ENCODE measurements at regions not wholly inside any gene's neighbourhood (a gene's known extent, or its start where the extent isn't known, plus 50 kb on each side); places are given as distances from the start of the nearest gene placed in this dataset.

GRCh38 chr13:44887515-44887914 is 101.8 kb downstream of the NUFIP1 start:
- H3K14ac ChIP-seq (ENCODE audit: low read length): no peak overlapping the region
- no peak overlapping the region for H4K91ac ChIP-seq (ENCODE audit: low read depth, low read length, poor library complexity)
- no peak overlapping the region for H4K8ac ChIP-seq (ENCODE audit: low read depth, low read length)
- H2BK5ac ChIP-seq (ENCODE audit: low read length): no peak overlapping the region
- no peak overlapping the region for H3K4ac ChIP-seq (ENCODE audit: low read length)
- DNase-seq (ENCODE audit: low spot score): no peak
- no peak overlapping the region for H3K4me2 ChIP-seq (ENCODE audit: insufficient read depth, low read length, poor library complexity, severe bottlenecking)
- no peaks in the 10 kb centered on the region for H3K9me3 ChIP-seq (replicated peaks in 1 of 2; ENCODE audit: control insufficient read depth in 2 of 2, insufficient read depth in 1 of 2, low read depth in 1 of 2, low read length in 2 of 2)
- no peak overlapping the region for H2BK120ac ChIP-seq (ENCODE audit: low read depth, low read length)
- no peak overlapping the region for H2BK12ac ChIP-seq (ENCODE audit: low read length)
- no peaks in the 10 kb centered on the region for H3K79me1 ChIP-seq (ENCODE audit: low read depth, low read length)
- no CpG with 5 or more reads among the region's 2 CpGs for WGBS, 2 donors (ENCODE audit: extremely low coverage in 2 of 2, insufficient read length in 2 of 2, insufficient replicate concordance in 1 of 2)
- no peaks in the 10 kb centered on the region for H3K4me1 ChIP-seq (ENCODE audit: control insufficient read depth in 2 of 2, insufficient read depth in 1 of 2, low read depth in 1 of 2, low read length in 2 of 2)
- H3K27ac ChIP-seq (replicated peaks; ENCODE audit: low read length): no peak overlapping the region
- H2AK5ac ChIP-seq (ENCODE audit: low read depth, low read length): no peak overlapping the region
- H3K18ac ChIP-seq (ENCODE audit: low read length): no peak overlapping the region
- H2AFZ ChIP-seq (ENCODE audit: low read length): no peak overlapping the region
- H3K36me3 ChIP-seq (replicated peaks in 1 of 2; ENCODE audit: control insufficient read depth in 2 of 2, insufficient read depth in 2 of 2, low read length in 2 of 2): no peaks in the 10 kb centered on the region
- H2BK15ac ChIP-seq (ENCODE audit: low read length): no peak overlapping the region
- H3K4me3 ChIP-seq (ENCODE audit: low read length in 2 of 2): no peak overlapping the region
- no peak overlapping the region for H3K9ac ChIP-seq (ENCODE audit: low read depth, low read length, poor library complexity)
- H3K23ac ChIP-seq (ENCODE audit: low read depth, low read length, poor library complexity): no peak overlapping the region
- H3K27me3 ChIP-seq (ENCODE audit: control insufficient read depth in 3 of 3, insufficient read depth in 3 of 3, low read depth in 1 of 3, low read length in 3 of 3): no peaks in the 10 kb centered on the region

GRCh38 chr13:44884076-44884729 is 105.1 kb downstream of the NUFIP1 start:
- Histone ChIP-seq H3K36me3 (replicated peaks in 1 of 2; ENCODE audit: control insufficient read depth in 2 of 2, insufficient read depth in 2 of 2, low read length in 2 of 2) (no peaks in the 10 kb centered on the region), H3K14ac (ENCODE audit: low read length) (peak overlapping the region; percentile 77), H3K4me1 (ENCODE audit: control insufficient read depth in 2 of 2, insufficient read depth in 1 of 2, low read depth in 1 of 2, low read length in 2 of 2) (no peaks in the 10 kb centered on the region), H3K4me2 (ENCODE audit: insufficient read depth, low read length, poor library complexity, severe bottlenecking) (no peak overlapping the region), H3K9me3 (replicated peaks in 1 of 2; ENCODE audit: control insufficient read depth in 2 of 2, insufficient read depth in 1 of 2, low read depth in 1 of 2, low read length in 2 of 2) (no peaks in the 10 kb centered on the region), H3K23ac (ENCODE audit: low read depth, low read length, poor library complexity) (no peak overlapping the region), H2AK5ac (ENCODE audit: low read depth, low read length) (no peak overlapping the region), H2AFZ (ENCODE audit: low read length) (no peak overlapping the region), H3K27ac (replicated peaks; ENCODE audit: low read length) (no peak overlapping the region), H2BK12ac (ENCODE audit: low read length) (no peak overlapping the region), H2BK5ac (ENCODE audit: low read length) (no peak overlapping the region), H4K91ac (ENCODE audit: low read depth, low read length, poor library complexity) (no peak overlapping the region), H3K4ac (ENCODE audit: low read length) (no peak overlapping the region), H4K8ac (ENCODE audit: low read depth, low read length) (no peak overlapping the region), H3K79me1 (ENCODE audit: low read depth, low read length) (no peaks in the 10 kb centered on the region), H3K18ac (ENCODE audit: low read length) (no peak overlapping the region), H3K9ac (ENCODE audit: low read depth, low read length, poor library complexity) (no peak overlapping the region), H3K27me3 (ENCODE audit: control insufficient read depth in 3 of 3, insufficient read depth in 3 of 3, low read depth in 1 of 3, low read length in 3 of 3) (peaks cover 0 to 5% (median 0%) of the 10 kb centered on the region in 3 experiments), H2BK120ac (ENCODE audit: low read depth, low read length) (no peak overlapping the region), H3K4me3 (ENCODE audit: low read length in 2 of 2) (no peak overlapping the region), H2BK15ac (ENCODE audit: low read length) (no peak overlapping the region)
- no CpG with 5 or more reads among the region's 5 CpGs for WGBS, 2 donors (ENCODE audit: extremely low coverage in 2 of 2, insufficient read length in 2 of 2, insufficient replicate concordance in 1 of 2)
- DNase-seq (ENCODE audit: low spot score): no peak

- no peak overlapping the region for H4K91ac ChIP-seq (ENCODE audit: low read depth, low read length, poor library complexity)
- no peak overlapping the region for H3K4ac ChIP-seq (ENCODE audit: low read length)
- H3K14ac ChIP-seq (ENCODE audit: low read length): no peak overlapping the region
- H3K23ac ChIP-seq (ENCODE audit: low read depth, low read length, poor library complexity): no peak overlapping the region
- H3K79me1 ChIP-seq (ENCODE audit: low read depth, low read length): no peaks in the 10 kb centered on the region
- no peak overlapping the region for H3K4me2 ChIP-seq (ENCODE audit: insufficient read depth, low read length, poor library complexity, severe bottlenecking)
- WGBS, 2 donors (ENCODE audit: extremely low coverage in 2 of 2, insufficient read length in 2 of 2, insufficient replicate concordance in 1 of 2): no CpG with 5 or more reads among the region's 5 CpGs
- no peak overlapping the region for H2AFZ ChIP-seq (ENCODE audit: low read length)
- no peaks in the 10 kb centered on the region for H3K4me1 ChIP-seq (ENCODE audit: control insufficient read depth in 2 of 2, insufficient read depth in 1 of 2, low read depth in 1 of 2, low read length in 2 of 2)
- no peaks in the 10 kb centered on the region for H3K36me3 ChIP-seq (replicated peaks in 1 of 2; ENCODE audit: control insufficient read depth in 2 of 2, insufficient read depth in 2 of 2, low read length in 2 of 2)
- no peak overlapping the region for H3K9ac ChIP-seq (ENCODE audit: low read depth, low read length, poor library complexity)
- H3K9me3 ChIP-seq (replicated peaks in 1 of 2; ENCODE audit: control insufficient read depth in 2 of 2, insufficient read depth in 1 of 2, low read depth in 1 of 2, low read length in 2 of 2): peaks cover 5 to 8% of the 10 kb centered on the region in 2 donors
- no peak overlapping the region for H3K4me3 ChIP-seq (ENCODE audit: low read length in 2 of 2)
- no peak overlapping the region for H2BK120ac ChIP-seq (ENCODE audit: low read depth, low read length)
- no peak overlapping the region for H2BK5ac ChIP-seq (ENCODE audit: low read length)
- H3K18ac ChIP-seq (ENCODE audit: low read length): no peak overlapping the region
- H2BK15ac ChIP-seq (ENCODE audit: low read length): no peak overlapping the region
- H3K27ac ChIP-seq (replicated peaks; ENCODE audit: low read length): no peak overlapping the region
- DNase-seq (ENCODE audit: low spot score): no peak
- no peak overlapping the region for H2AK5ac ChIP-seq (ENCODE audit: low read depth, low read length)
- H3K27me3 ChIP-seq (ENCODE audit: control insufficient read depth in 3 of 3, insufficient read depth in 3 of 3, low read depth in 1 of 3, low read length in 3 of 3): peaks cover 0 to 7% (median 3%) of the 10 kb centered on the region in 3 experiments
- no peak overlapping the region for H2BK12ac ChIP-seq (ENCODE audit: low read length)
- no peak overlapping the region for H4K8ac ChIP-seq (ENCODE audit: low read depth, low read length)
Observed at GRCh38 chr13:44879452-44880058, 109.7 kb downstream of the NUFIP1 start.

- no peak overlapping the region for H2BK5ac ChIP-seq (ENCODE audit: low read length)
- H3K9me3 ChIP-seq (replicated peaks in 1 of 2; ENCODE audit: control insufficient read depth in 2 of 2, insufficient read depth in 1 of 2, low read depth in 1 of 2, low read length in 2 of 2): peaks cover 5 to 8% of the 10 kb centered on the region in 2 donors
- H3K36me3 ChIP-seq (replicated peaks in 1 of 2; ENCODE audit: control insufficient read depth in 2 of 2, insufficient read depth in 2 of 2, low read length in 2 of 2): no peaks in the 10 kb centered on the region
- no peak overlapping the region for H4K8ac ChIP-seq (ENCODE audit: low read depth, low read length)
- H2AK5ac ChIP-seq (ENCODE audit: low read depth, low read length): peak overlapping the region; percentile 43
- H3K9ac ChIP-seq (ENCODE audit: low read depth, low read length, poor library complexity): no peak overlapping the region
- H3K23ac ChIP-seq (ENCODE audit: low read depth, low read length, poor library complexity): peak overlapping the region; percentile 37
- peak overlapping the region; percentile 26 for H2BK12ac ChIP-seq (ENCODE audit: low read length)
- no peak overlapping the region for H3K4me2 ChIP-seq (ENCODE audit: insufficient read depth, low read length, poor library complexity, severe bottlenecking)
- no peak overlapping the region for H2BK120ac ChIP-seq (ENCODE audit: low read depth, low read length)
- no peak overlapping the region for H3K27ac ChIP-seq (replicated peaks; ENCODE audit: low read length)
- H2BK15ac ChIP-seq (ENCODE audit: low read length): no peak overlapping the region
- no peak overlapping the region for H3K18ac ChIP-seq (ENCODE audit: low read length)
- no peak overlapping the region for H4K91ac ChIP-seq (ENCODE audit: low read depth, low read length, poor library complexity)
- no peaks in the 10 kb centered on the region for H3K79me1 ChIP-seq (ENCODE audit: low read depth, low read length)
- H3K4me1 ChIP-seq (ENCODE audit: control insufficient read depth in 2 of 2, insufficient read depth in 1 of 2, low read depth in 1 of 2, low read length in 2 of 2): no peaks in the 10 kb centered on the region
- no CpG with 5 or more reads among the region's 22 CpGs for WGBS, 2 donors (ENCODE audit: extremely low coverage in 2 of 2, insufficient read length in 2 of 2, insufficient replicate concordance in 1 of 2)
- no peak overlapping the region for H2AFZ ChIP-seq (ENCODE audit: low read length)
- peaks cover 0 to 7% (median 3%) of the 10 kb centered on the region in 3 experiments for H3K27me3 ChIP-seq (ENCODE audit: control insufficient read depth in 3 of 3, insufficient read depth in 3 of 3, low read depth in 1 of 3, low read length in 3 of 3)
- peak overlapping the region in 1 of 2 donors; percentile 35 for H3K4me3 ChIP-seq (ENCODE audit: low read length in 2 of 2)
- no peak overlapping the region for H3K14ac ChIP-seq (ENCODE audit: low read length)
- no peak overlapping the region for H3K4ac ChIP-seq (ENCODE audit: low read length)
- DNase-seq (ENCODE audit: low spot score): no peak
Observed at GRCh38 chr13:44876782-44877324, 112.4 kb downstream of the NUFIP1 start.
